VCaP (cell line): ENCODE measurements at regions not wholly inside any gene's neighbourhood (a gene's known extent, or its start where the extent isn't known, plus 50 kb on each side); places are given as distances from the start of the nearest gene placed in this dataset.

Source experiments
- H3K27ac ChIP-seq: fragments of 450-650 bp; 2 replicates; pipeline ENCODE4 v1.5.1; 2017
- TF ChIP-seq, protein P1 (sequence below): fragments of 450-650 bp; conservative IDR thresholded peaks from 2 replicates; pipeline ENCODE4 v1.5.1; 2017; ENCODE audit warnings: mild to moderate bottlenecking, moderate library complexity

DNA sequence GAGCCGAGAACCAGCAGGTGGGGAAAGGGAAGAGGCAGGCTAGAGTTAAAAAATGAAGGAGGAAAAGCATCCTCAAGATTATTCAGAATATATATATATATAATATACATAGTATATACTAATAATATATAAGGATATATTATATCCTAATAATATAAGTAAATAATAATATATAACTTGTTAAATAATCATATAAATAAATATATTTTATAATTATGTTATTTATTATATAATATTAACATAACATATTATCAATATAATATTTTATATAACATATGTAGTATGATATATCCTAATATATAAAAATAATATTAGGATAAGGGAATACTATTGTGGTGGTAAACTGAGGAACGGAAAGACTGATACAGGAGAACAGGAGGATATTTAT lies 171.8 kb downstream of the TRIM27 start:
- H3K27ac ChIP-seq: peak overlapping the region; percentile 76
- TF ChIP-seq, protein P1, sequence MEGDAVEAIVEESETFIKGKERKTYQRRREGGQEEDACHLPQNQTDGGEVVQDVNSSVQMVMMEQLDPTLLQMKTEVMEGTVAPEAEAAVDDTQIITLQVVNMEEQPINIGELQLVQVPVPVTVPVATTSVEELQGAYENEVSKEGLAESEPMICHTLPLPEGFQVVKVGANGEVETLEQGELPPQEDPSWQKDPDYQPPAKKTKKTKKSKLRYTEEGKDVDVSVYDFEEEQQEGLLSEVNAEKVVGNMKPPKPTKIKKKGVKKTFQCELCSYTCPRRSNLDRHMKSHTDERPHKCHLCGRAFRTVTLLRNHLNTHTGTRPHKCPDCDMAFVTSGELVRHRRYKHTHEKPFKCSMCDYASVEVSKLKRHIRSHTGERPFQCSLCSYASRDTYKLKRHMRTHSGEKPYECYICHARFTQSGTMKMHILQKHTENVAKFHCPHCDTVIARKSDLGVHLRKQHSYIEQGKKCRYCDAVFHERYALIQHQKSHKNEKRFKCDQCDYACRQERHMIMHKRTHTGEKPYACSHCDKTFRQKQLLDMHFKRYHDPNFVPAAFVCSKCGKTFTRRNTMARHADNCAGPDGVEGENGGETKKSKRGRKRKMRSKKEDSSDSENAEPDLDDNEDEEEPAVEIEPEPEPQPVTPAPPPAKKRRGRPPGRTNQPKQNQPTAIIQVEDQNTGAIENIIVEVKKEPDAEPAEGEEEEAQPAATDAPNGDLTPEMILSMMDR: no peak

DNA sequence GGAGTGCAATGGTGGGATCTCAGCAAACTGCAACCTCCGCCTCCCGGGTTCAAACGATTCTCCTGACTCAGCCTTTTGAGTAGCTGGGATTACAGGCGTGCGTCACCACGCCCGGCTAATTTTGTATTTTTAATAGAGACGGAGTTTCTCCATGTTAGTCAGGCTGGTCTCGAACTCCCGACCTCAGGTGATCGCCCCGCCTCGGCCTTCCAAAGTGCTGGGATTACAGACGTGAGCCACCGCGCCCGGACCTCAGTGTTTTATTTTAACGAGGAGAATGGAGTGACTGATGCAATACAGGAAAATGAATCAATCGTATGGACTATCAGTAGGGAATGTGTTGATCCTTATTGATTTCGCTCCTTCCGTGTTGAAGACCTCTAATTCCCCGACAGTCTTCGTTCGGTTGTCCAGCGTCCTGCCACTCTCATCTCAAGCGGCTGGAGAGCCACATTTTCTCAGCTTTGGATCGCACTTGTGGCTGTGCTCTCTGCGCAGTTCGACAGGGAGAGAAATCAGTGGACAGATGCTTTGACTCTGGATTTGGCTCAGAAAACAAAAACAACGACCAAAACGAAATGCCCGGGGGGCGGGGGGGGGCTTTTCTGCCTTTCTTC lies 166.2 kb downstream of the TRIM27 start:
- TF ChIP-seq, protein P1: no peak
- no peak overlapping the region for H3K27ac ChIP-seq

DNA sequence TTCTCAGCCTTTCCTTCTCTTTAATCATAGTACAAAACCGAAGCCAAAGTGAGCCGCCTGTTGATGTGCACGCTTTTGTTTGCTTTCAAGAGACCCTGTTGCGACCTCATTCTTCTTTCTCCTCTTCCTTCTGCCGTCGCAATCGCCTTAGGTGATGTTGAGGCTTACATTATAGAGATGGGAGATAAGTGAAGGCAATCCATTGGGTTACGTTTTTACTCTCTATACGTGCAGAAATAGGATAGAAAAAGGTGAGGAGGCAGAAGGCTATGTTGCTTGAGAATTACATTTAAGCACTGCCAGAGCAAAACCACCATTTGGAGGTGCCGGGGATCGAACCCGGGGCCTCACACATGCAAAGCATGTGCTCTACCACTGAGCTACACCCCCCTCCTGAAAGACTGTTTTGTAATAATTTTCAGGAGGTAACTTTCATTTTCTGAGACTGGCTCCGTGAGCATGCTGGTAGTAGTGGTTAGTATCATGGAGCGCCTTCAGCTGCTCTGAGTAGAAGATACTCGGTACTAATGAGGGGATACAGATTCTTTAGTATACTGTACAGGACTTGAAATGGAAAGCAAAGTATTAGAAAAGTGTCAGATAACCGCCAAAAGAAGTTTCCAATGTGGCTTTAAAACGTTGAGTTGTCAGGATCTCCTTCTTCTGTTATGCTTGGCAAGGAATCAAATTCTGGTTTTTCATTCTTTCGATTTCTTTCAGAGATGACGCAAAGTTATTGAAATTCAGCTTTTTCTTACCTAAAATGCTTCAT lies 165.6 kb downstream of the TRIM27 start:
- TF ChIP-seq, protein P1: no peak
- H3K27ac ChIP-seq: no peak overlapping the region

DNA sequence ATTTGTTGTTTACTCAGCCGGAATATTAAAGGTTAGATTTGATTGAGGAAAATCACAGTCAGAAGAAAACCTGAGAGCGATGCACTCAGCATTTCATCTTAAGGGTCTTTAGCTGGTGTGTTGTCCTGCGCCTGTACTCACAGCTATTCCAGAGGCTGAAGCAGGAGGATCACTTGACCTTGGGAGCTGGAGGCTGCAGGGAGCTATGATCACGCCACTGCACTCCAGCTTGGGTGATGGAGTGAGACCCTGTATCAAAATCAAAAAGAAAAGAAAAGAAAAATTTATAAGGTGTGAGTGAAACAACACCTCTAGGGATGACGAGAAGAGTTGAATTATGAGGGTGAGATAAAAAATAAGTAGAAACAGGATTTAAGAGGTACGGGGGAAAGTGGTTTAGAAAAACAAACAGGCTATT lies 165.0 kb downstream of the TRIM27 start:
- TF ChIP-seq, protein P1: no peak
- no peak overlapping the region for H3K27ac ChIP-seq

DNA sequence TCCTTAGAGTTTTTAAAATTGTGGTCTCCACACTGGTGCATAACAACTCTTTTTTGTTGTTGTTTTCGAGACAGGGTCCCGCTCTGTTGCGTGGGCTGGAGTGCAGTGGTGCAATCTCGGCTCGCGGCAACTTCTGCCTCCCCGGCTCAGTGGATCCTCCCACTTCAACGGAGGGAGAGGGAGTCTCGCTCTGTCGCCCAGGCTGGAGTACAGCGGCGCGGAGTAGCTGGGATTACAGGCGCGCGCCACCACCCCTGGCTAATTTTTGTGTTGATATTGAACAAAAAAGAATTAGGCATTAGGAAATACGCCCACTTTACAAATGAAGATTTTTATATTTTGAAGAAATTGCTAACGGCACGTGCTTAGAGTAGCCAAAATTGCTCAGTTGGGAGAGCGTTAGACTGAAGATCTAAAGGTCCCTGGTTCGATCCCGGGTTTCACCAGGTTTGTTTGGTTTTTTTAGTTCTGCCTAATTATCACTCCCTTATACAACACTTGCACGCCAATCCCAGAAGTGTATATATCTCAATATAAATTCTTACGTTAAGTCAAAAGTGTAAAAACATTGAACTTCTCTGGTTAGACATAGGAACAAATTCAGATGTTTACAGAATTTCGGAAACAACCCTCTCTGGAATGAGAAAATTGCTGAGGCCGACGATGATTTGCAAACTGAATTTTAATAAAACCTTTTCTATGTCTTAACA lies 159.6 kb downstream of the TRIM27 start:
- no peak overlapping the region for H3K27ac ChIP-seq
- TF ChIP-seq, protein P1: no peak

DNA sequence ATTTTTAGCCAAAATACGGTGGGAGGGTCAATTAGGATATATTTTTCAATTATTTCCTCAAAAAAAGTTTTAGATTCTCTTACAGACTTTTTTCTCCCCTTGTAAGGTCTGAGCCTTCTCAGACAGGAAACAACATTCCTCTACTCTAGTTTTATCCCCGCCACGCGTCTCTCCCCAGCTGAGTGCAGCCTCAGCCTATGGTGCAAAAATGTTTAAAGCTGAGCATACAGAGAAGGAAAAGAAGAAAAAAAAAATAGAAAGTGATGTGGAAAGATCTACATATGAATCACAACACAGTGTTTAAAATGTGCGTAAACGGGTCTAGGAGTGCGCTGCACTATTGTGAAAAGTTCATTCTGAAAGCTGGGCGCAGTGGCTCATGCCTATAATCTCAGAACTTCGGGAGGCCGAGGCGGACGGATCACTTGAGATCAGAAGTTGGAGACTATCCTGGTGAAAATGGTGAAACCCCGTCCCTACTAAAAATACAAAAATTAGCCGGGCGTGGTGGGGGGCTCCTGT lies 159.0 kb downstream of the TRIM27 start:
- peak overlapping the region; percentile 81; the same call in 1 of the 2 replicates for H3K27ac ChIP-seq
- TF ChIP-seq, protein P1: no peak

DNA sequence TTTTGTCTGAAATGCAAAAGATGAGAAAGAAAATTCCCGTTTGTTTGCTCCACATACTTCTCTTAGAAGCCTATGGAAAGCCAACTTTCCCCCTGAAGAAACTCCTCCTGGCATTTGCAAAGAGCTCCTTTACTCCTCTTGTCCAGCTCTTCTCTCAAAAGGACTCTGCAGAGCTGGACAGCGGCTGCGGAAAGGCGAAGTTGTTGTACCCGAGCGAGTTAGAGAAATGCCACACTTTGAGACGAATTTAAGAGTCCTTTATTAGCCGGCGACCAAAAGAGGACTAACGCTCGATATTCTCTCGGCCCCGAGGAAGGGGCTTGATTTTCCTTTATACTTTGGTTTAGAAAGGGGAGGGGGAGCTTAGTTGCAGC lies 157.8 kb downstream of the TRIM27 start:
- peak overlapping the region; percentile 81 for H3K27ac ChIP-seq
- TF ChIP-seq, protein P1: no peak
